Rectal smooth muscle tissue (tissue), 1 donor: ENCODE measurements at regions not wholly inside any gene's neighbourhood (a gene's known extent, or its start where the extent isn't known, plus 50 kb on each side); places are given as distances from the start of the nearest gene placed in this dataset.

Source experiments
- H3K27ac ChIP-seq: one replicate; pipeline ENCODE4 v1.7.0; 2013; ENCODE audit warnings: low read depth, low read length, inconsistent platforms
- H3K27me3 ChIP-seq: one replicate; pipeline ENCODE4 v1.7.0; 2013; ENCODE audit warnings: low read length; ENCODE audit not compliant: control insufficient read depth, insufficient read depth
- H3K36me3 ChIP-seq: one replicate; pipeline ENCODE4 v1.7.0; 2013; ENCODE audit warnings: low read length; ENCODE audit not compliant: control insufficient read depth, insufficient read depth
- H3K4me1 ChIP-seq: one replicate; pipeline ENCODE4 v1.7.0; 2013; ENCODE audit warnings: low read length; ENCODE audit not compliant: control insufficient read depth, insufficient read depth
- H3K4me3 ChIP-seq: one replicate; pipeline ENCODE4 v1.7.0; 2013; ENCODE audit warnings: low read length
- H3K9ac ChIP-seq: one replicate; pipeline ENCODE4 v1.7.0; 2013; ENCODE audit warnings: low read length

GRCh38 chr20:60341062-60341461, 382.8 kb downstream of the CDH26 start:
- Histone ChIP-seq H3K36me3 (no peaks in the 10 kb centered on the region), H3K27me3 (no peaks in the 10 kb centered on the region), H3K9ac (no peak overlapping the region), H3K4me3 (no peak overlapping the region), H3K4me1 (no peaks in the 10 kb centered on the region), H3K27ac (no peak overlapping the region)

- H3K27ac ChIP-seq, result no peak overlapping the region
- H3K9ac ChIP-seq, result no peak overlapping the region
- no peaks in the 10 kb centered on the region for H3K36me3 ChIP-seq
- H3K4me1 ChIP-seq, result no peaks in the 10 kb centered on the region
- H3K27me3 ChIP-seq, result no peaks in the 10 kb centered on the region
- H3K4me3 ChIP-seq, result no peak overlapping the region
Measured at GRCh38 chr20:60345106-60345505, 386.9 kb downstream of the CDH26 start.

- Histone ChIP-seq H3K27me3 (no peaks in the 10 kb centered on the region), H3K9ac (no peak overlapping the region), H3K36me3 (no peaks in the 10 kb centered on the region), H3K4me3 (no peak overlapping the region), H3K27ac (no peak overlapping the region), H3K4me1 (no peaks in the 10 kb centered on the region)
Measured at GRCh38 chr20:60349418-60349817, 391.2 kb downstream of the CDH26 start.

GRCh38 chr20:60352017-60352416, 393.8 kb downstream of the CDH26 start:
- H3K36me3 ChIP-seq, result no peaks in the 10 kb centered on the region
- no peak overlapping the region for H3K9ac ChIP-seq
- no peak overlapping the region for H3K4me3 ChIP-seq
- H3K27ac ChIP-seq, result no peak overlapping the region
- H3K4me1 ChIP-seq, result no peaks in the 10 kb centered on the region
- no peaks in the 10 kb centered on the region for H3K27me3 ChIP-seq

GRCh38 chr20:60352596-60352995, 394.4 kb downstream of the CDH26 start:
- H3K4me3 ChIP-seq, result no peak overlapping the region
- no peak overlapping the region for H3K9ac ChIP-seq
- H3K36me3 ChIP-seq, result no peaks in the 10 kb centered on the region
- no peaks in the 10 kb centered on the region for H3K4me1 ChIP-seq
- no peak overlapping the region for H3K27ac ChIP-seq
- no peaks in the 10 kb centered on the region for H3K27me3 ChIP-seq

- no peaks in the 10 kb centered on the region for H3K4me1 ChIP-seq
- no peak overlapping the region for H3K27ac ChIP-seq
- no peak overlapping the region for H3K4me3 ChIP-seq
- H3K27me3 ChIP-seq, result no peaks in the 10 kb centered on the region
- no peak overlapping the region for H3K9ac ChIP-seq
- no peaks in the 10 kb centered on the region for H3K36me3 ChIP-seq
Measured at GRCh38 chr20:60354024-60354580, 395.9 kb downstream of the CDH26 start.

GRCh38 chr20:60358101-60358500, 399.9 kb downstream of the CDH26 start:
- no peak overlapping the region for H3K4me3 ChIP-seq
- no peak overlapping the region for H3K27ac ChIP-seq
- H3K27me3 ChIP-seq, result no peaks in the 10 kb centered on the region
- no peaks in the 10 kb centered on the region for H3K4me1 ChIP-seq
- no peaks in the 10 kb centered on the region for H3K36me3 ChIP-seq
- H3K9ac ChIP-seq, result no peak overlapping the region

GRCh38 chr20:60359010-60359409, 400.8 kb downstream of the CDH26 start:
- Histone ChIP-seq H3K4me3 (no peak overlapping the region), H3K27me3 (no peaks in the 10 kb centered on the region), H3K27ac (no peak overlapping the region), H3K4me1 (no peaks in the 10 kb centered on the region), H3K36me3 (no peaks in the 10 kb centered on the region), H3K9ac (no peak overlapping the region)

GRCh38 chr20:60361761-60362395, 403.7 kb downstream of the CDH26 start:
- H3K4me1 ChIP-seq, result no peaks in the 10 kb centered on the region
- no peaks in the 10 kb centered on the region for H3K36me3 ChIP-seq
- H3K4me3 ChIP-seq, result no peak overlapping the region
- no peaks in the 10 kb centered on the region for H3K27me3 ChIP-seq
- no peak overlapping the region for H3K27ac ChIP-seq
- H3K9ac ChIP-seq, result no peak overlapping the region

GRCh38 chr20:60362531-60362930, 404.3 kb downstream of the CDH26 start:
- H3K9ac ChIP-seq, result no peak overlapping the region
- no peaks in the 10 kb centered on the region for H3K36me3 ChIP-seq
- no peak overlapping the region for H3K4me3 ChIP-seq
- no peak overlapping the region for H3K27ac ChIP-seq
- H3K27me3 ChIP-seq, result no peaks in the 10 kb centered on the region
- no peaks in the 10 kb centered on the region for H3K4me1 ChIP-seq

- Histone ChIP-seq H3K4me3 (no peak overlapping the region), H3K9ac (no peak overlapping the region), H3K27me3 (no peaks in the 10 kb centered on the region), H3K4me1 (no peaks in the 10 kb centered on the region), H3K27ac (no peak overlapping the region), H3K36me3 (no peaks in the 10 kb centered on the region)
Measured at GRCh38 chr20:60363698-60364097, 405.5 kb downstream of the CDH26 start.

- Histone ChIP-seq H3K27me3 (no peaks in the 10 kb centered on the region), H3K27ac (no peak overlapping the region), H3K4me3 (no peak overlapping the region), H3K36me3 (no peaks in the 10 kb centered on the region), H3K9ac (no peak overlapping the region), H3K4me1 (no peaks in the 10 kb centered on the region)
Measured at GRCh38 chr20:60365064-60365666, 406.9 kb downstream of the CDH26 start.

GRCh38 chr20:60365882-60366281, 407.7 kb downstream of the CDH26 start:
- Histone ChIP-seq H3K4me1 (no peaks in the 10 kb centered on the region), H3K27ac (no peak overlapping the region), H3K27me3 (no peaks in the 10 kb centered on the region), H3K4me3 (no peak overlapping the region), H3K9ac (no peak overlapping the region), H3K36me3 (no peaks in the 10 kb centered on the region)
